GM13976 (cell line): ENCODE measurements at regions not wholly inside any gene's neighbourhood (a gene's known extent, or its start where the extent isn't known, plus 50 kb on each side); places are given as distances from the start of the nearest gene placed in this dataset.

ENCODE experiments used
- DNase-seq: peaks from one replicate; pipeline ENCODE4 v3.0.0; 2012; ENCODE audit warnings: low spot score
- CTCF ChIP-seq: IDR thresholded peaks from 2 replicates; pipeline ENCODE4 v1.5.1; 2012; ENCODE audit warnings: borderline replicate concordance, mild to moderate bottlenecking; ENCODE audit not compliant: insufficient read depth; ENCODE audit errors: extremely low read depth, missing control alignments, control extremely low read depth
- in situ Hi-C: fragments of 300-500 bp; cut with MboI; formaldehyde crosslinking; loops from one replicate; pipeline ENCODE4 v1.12.0; 2022; ENCODE audit warnings: low sequenced_read_pairs, mixed read lengths, inconsistent platforms; ENCODE audit not compliant: unreplicated experiment

- TF ChIP-seq CTCF: no peak
- DNase-seq: no peak
- in situ Hi-C loops: no loop called here
Measured at GRCh38 chr12:58285551-58285950, 344.2 kb downstream of the ATP23 start.

- in situ Hi-C loops: no loop called here
- DNase-seq: no peak
Measured at GRCh38 chr12:58286353-58286752, 345.0 kb downstream of the ATP23 start.

GRCh38 chr12:58288190-58288589, 346.8 kb downstream of the ATP23 start:
- no peak for DNase-seq
- in situ Hi-C loops: no loop called here
- no peak for TF ChIP-seq CTCF

More at GRCh38 chr12:58286353-58286752, 345.0 kb downstream of the ATP23 start:
- no peak for TF ChIP-seq CTCF

GRCh38 chr12:58291106-58291505, 349.7 kb downstream of the ATP23 start:
- peak; percentile 20 for DNase-seq
- TF ChIP-seq CTCF: no peak
- in situ Hi-C loops: no loop called here

GRCh38 chr12:58293308-58293982, 352.1 kb downstream of the ATP23 start:
- TF ChIP-seq CTCF: no peak
- in situ Hi-C loops: no loop called here
- DNase-seq: no peak

- DNase-seq: no peak
- no peak for TF ChIP-seq CTCF
- in situ Hi-C loops: no loop called here
Measured at GRCh38 chr12:58295268-58295667, 353.9 kb downstream of the ATP23 start.

GRCh38 chr12:58296863-58297262, 355.5 kb downstream of the ATP23 start:
- TF ChIP-seq CTCF: no peak
- in situ Hi-C loops: no loop called here
- no peak for DNase-seq
